ENCODE measurements at regions not wholly inside any gene's neighbourhood (a gene's known extent, or its start where the extent isn't known, plus 50 kb on each side); places are given as distances from the start of the nearest gene placed in this dataset.

DNA sequence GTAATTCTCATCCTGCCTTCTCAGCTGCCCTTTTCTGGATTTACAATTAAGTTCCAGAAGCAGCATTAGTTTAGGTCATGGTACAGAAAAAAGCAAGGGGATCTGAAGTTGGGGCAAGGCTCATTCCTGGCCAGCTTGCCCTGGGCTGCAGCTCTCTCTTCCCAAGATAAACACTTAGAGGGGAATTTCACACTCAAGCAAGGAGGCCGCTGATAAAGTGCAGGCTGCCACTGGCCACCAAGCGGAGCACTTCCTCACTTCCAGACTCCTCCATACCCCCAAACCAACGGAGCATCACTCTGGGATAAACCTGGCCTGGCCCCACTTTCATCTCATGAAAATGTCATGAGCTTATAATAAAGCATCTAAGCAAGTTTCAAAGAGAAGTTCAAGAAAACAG lies 445.5 kb upstream of the MKI67 start (continued):
- no peak for TF ChIP-seq SIN3A (IDR thresholded peaks at IDR 0.05; ENCODE audit: borderline replicate concordance, low read depth, low read length)
- TF ChIP-seq, protein P1, sequence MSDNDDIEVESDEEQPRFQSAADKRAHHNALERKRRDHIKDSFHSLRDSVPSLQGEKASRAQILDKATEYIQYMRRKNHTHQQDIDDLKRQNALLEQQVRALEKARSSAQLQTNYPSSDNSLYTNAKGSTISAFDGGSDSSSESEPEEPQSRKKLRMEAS (IDR thresholded peaks at IDR 0.05; ENCODE audit: low read depth): no peak
- TF ChIP-seq MEF2A (IDR thresholded peaks at IDR 0.05; ENCODE audit: borderline replicate concordance, low read depth): no peak
- no peak for TF ChIP-seq ELF1 (IDR thresholded peaks at IDR 0.05)
- TF ChIP-seq TAF1 (IDR thresholded peaks at IDR 0.05; ENCODE audit: borderline replicate concordance, low read depth, low read length): no peak
- no peak for TF ChIP-seq RCOR1 (IDR thresholded peaks at IDR 0.05; ENCODE audit: low read length)

DNA sequence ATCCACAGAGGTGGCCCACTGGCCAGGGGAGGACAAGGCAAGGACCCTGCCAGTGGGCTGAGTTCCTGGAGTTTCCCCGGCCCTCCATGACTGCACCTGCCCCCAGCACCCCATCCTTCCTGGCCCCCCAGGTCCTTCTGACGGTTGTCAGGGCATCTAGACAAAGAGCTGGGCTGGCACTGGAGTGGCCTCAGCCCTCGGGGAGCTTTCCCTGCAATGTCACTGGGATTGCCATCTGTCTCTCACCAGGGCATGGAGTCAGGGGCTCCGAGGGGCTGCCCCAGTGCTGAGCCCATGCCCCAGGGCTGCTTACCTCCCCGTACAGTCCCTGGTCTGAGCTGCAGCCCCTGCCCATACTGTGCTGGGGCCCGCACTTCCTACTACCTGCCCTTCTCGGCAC lies 446.5 kb upstream of the MKI67 start:
- H3K27ac ChIP-seq (ENCODE audit: low read depth in 2 of 2, low read length in 1 of 2): no peak overlapping the region
- no peak overlapping the region for H3K4me3 ChIP-seq (ENCODE audit: low read depth in 2 of 2, low read length in 1 of 2)

More for the DNA sequence above, 446.5 kb upstream of the MKI67 start:
- no peaks in the 10 kb centered on the region for H3K36me3 ChIP-seq (replicated peaks in 1 of 2; ENCODE audit: control insufficient read depth in 1 of 2, insufficient read depth in 2 of 2, low read length in 1 of 2)
- no peak overlapping the region for H2AFZ ChIP-seq (ENCODE audit: low read depth)
- no peaks in the 10 kb centered on the region for H3F3A ChIP-seq (replicated peaks; ENCODE audit: insufficient read depth)
- POLR2A ChIA-PET: no interaction called here
- no peaks in the 10 kb centered on the region for H4K20me1 ChIP-seq (ENCODE audit: insufficient read depth)
- H3K9me3 ChIP-seq: no peaks in the 10 kb centered on the region
- no peaks in the 10 kb centered on the region for H3K79me2 ChIP-seq (ENCODE audit: insufficient read depth)
- no peak overlapping the region for H3K4me2 ChIP-seq
- CTCF ChIA-PET: interaction anchor here (1.6 kb wide), 1 partner anchor 305 kb away, joined by 5 read pairs; no protein-coding TSS in a partner anchor
- H3K27me3 ChIP-seq (ENCODE audit: insufficient read depth): no peaks in the 10 kb centered on the region
- TF ChIP-seq CHD2 (IDR thresholded peaks at IDR 0.05; ENCODE audit: low read length, partially characterized antibody) (no peak), GABPA (IDR thresholded peaks at IDR 0.05; ENCODE audit: low read depth) (no peak), MXI1 (IDR thresholded peaks at IDR 0.05; ENCODE audit: low read depth, low read length) (no peak), FOXJ3 (CRISPR knock-in tag; IDR thresholded peaks at IDR 0.05) (no peak), RCOR1 (IDR thresholded peaks at IDR 0.05; ENCODE audit: low read length) (no peak), POLR2AphosphoS5 (IDR thresholded peaks at IDR 0.05; ENCODE audit: low read depth, low read length) (no peak), FOSL2 (IDR thresholded peaks at IDR 0.05; ENCODE audit: borderline replicate concordance, low read depth) (no peak), EZH2phosphoT487 (IDR thresholded peaks at IDR 0.05; ENCODE audit: borderline replicate concordance, low read depth) (no peak), TEAD4 (IDR thresholded peaks at IDR 0.05; ENCODE audit: borderline replicate concordance, insufficient read depth) (no peak), RFX5 (IDR thresholded peaks at IDR 0.05; ENCODE audit: low read length) (no peak), FOXM1 (IDR thresholded peaks at IDR 0.05; ENCODE audit: low read depth) (no peak), TCF12 (IDR thresholded peaks at IDR 0.05) (no peak)
- TF ChIP-seq, protein P1 (IDR thresholded peaks at IDR 0.05; ENCODE audit: low read depth): no peak
- TF ChIP-seq, protein P2, sequence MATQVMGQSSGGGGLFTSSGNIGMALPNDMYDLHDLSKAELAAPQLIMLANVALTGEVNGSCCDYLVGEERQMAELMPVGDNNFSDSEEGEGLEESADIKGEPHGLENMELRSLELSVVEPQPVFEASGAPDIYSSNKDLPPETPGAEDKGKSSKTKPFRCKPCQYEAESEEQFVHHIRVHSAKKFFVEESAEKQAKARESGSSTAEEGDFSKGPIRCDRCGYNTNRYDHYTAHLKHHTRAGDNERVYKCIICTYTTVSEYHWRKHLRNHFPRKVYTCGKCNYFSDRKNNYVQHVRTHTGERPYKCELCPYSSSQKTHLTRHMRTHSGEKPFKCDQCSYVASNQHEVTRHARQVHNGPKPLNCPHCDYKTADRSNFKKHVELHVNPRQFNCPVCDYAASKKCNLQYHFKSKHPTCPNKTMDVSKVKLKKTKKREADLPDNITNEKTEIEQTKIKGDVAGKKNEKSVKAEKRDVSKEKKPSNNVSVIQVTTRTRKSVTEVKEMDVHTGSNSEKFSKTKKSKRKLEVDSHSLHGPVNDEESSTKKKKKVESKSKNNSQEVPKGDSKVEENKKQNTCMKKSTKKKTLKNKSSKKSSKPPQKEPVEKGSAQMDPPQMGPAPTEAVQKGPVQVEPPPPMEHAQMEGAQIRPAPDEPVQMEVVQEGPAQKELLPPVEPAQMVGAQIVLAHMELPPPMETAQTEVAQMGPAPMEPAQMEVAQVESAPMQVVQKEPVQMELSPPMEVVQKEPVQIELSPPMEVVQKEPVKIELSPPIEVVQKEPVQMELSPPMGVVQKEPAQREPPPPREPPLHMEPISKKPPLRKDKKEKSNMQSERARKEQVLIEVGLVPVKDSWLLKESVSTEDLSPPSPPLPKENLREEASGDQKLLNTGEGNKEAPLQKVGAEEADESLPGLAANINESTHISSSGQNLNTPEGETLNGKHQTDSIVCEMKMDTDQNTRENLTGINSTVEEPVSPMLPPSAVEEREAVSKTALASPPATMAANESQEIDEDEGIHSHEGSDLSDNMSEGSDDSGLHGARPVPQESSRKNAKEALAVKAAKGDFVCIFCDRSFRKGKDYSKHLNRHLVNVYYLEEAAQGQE (IDR thresholded peaks at IDR 0.05; ENCODE audit: low read depth, low read length): no peak
- TF ChIP-seq, protein P3, sequence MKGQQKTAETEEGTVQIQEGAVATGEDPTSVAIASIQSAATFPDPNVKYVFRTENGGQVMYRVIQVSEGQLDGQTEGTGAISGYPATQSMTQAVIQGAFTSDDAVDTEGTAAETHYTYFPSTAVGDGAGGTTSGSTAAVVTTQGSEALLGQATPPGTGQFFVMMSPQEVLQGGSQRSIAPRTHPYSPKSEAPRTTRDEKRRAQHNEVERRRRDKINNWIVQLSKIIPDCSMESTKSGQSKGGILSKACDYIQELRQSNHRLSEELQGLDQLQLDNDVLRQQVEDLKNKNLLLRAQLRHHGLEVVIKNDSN (IDR thresholded peaks at IDR 0.05; ENCODE audit: borderline replicate concordance, low read depth): no peak
- no peak for DNase-seq
- WGBS (ENCODE audit: low lambda C conversion rate): no CpG with 5 or more reads among the region's 7 CpGs
- no peaks in the 10 kb centered on the region for H3K9me2 ChIP-seq
- no peak overlapping the region for H3K9ac ChIP-seq
- peaks cover 0 to 24% of the 10 kb centered on the region in 2 experiments; a peak in 1 of 4 replicates for H3K4me1 ChIP-seq (ENCODE audit: control insufficient read depth in 1 of 2, insufficient read depth in 2 of 2, low read depth in 1 of 2, low read length in 1 of 2)
